MM.1S (cell line): ENCODE measurements at regions not wholly inside any gene's neighbourhood (a gene's known extent, or its start where the extent isn't known, plus 50 kb on each side); places are given as distances from the start of the nearest gene placed in this dataset.

ENCODE experiments used
- DNase-seq: peaks from one replicate; pipeline ENCODE4 v3.0.0-alpha.2; 2015
- H2AFZ ChIP-seq: fragments of 300-600 bp; sonication (generic); 2 replicates; pipeline ENCODE4 v1.6.0; 2016; ENCODE audit warnings: antibody characterized with exemption, low read length
- H3F3A ChIP-seq: fragments of 300-600 bp; sonication (generic); 2 replicates; pipeline ENCODE4 v1.6.1; 2016; ENCODE audit warnings: mild to moderate bottlenecking, antibody characterized with exemption, low read length, moderate library complexity, mixed read lengths; ENCODE audit not compliant: insufficient read depth
- H3K27ac ChIP-seq: fragments of 300-600 bp; sonication (generic); 2 replicates; pipeline ENCODE4 v1.5.1; 2016; ENCODE audit warnings: mild to moderate bottlenecking, low read length
- H3K27me3 ChIP-seq: fragments of 300-600 bp; sonication (generic); replicated peaks from 2 replicates; pipeline ENCODE4 v1.6.0; 2016; ENCODE audit warnings: low read length; ENCODE audit not compliant: insufficient read depth
- H3K36me3 ChIP-seq: fragments of 300-600 bp; sonication (generic); replicated peaks from 2 replicates; pipeline ENCODE4 v1.6.1; 2016; ENCODE audit warnings: mild to moderate bottlenecking, low read length, mixed read lengths; ENCODE audit not compliant: insufficient read depth
- H3K4me1 ChIP-seq: fragments of 300-600 bp; sonication (generic); 2 replicates; pipeline ENCODE4 v1.6.1; 2016; ENCODE audit warnings: low read length, mixed read lengths
- H3K4me2 ChIP-seq: fragments of 300-600 bp; sonication (generic); 2 replicates; pipeline ENCODE4 v1.6.0; 2016; ENCODE audit warnings: low read depth, low read length
- H3K4me3 ChIP-seq: fragments of 300-600 bp; sonication (generic); 2 replicates; pipeline ENCODE4 v1.5.1; 2016; ENCODE audit warnings: low read length, mixed read lengths
- H3K79me2 ChIP-seq: fragments of 300-600 bp; sonication (generic); 2 replicates; pipeline ENCODE4 v1.6.1; 2016; ENCODE audit warnings: mixed run types, low read length, mixed read lengths
- H3K9ac ChIP-seq: fragments of 300-600 bp; sonication (generic); 2 replicates; pipeline ENCODE4 v1.6.1; 2016; ENCODE audit warnings: low read length, mixed read lengths
- H3K9me2 ChIP-seq: fragments of 300-600 bp; sonication (generic); replicated peaks from 2 replicates; pipeline ENCODE4 v1.6.1; 2016; ENCODE audit warnings: mild to moderate bottlenecking, low read length, mixed read lengths; ENCODE audit not compliant: insufficient read depth
- H3K9me3 ChIP-seq: fragments of 300-600 bp; sonication (generic); replicated peaks from 2 replicates; pipeline ENCODE4 v1.6.1; 2016; ENCODE audit warnings: mild to moderate bottlenecking, low read length, mixed read lengths; ENCODE audit not compliant: insufficient read depth
- H4K20me1 ChIP-seq: fragments of 300-600 bp; sonication (generic); 2 replicates; pipeline ENCODE4 v1.6.1; 2016; ENCODE audit warnings: mild to moderate bottlenecking, low read length, moderate library complexity, mixed read lengths; ENCODE audit not compliant: insufficient read depth
- EZH2 ChIP-seq: fragments of 300-600 bp; sonication (generic); optimal IDR thresholded peaks from 2 replicates; pipeline ENCODE3; 2017; ENCODE audit warnings: low read depth, mild to moderate bottlenecking, antibody characterized with exemption, low read length, mixed read lengths
- EZH2phosphoT487 ChIP-seq: fragments of 300-600 bp; sonication (generic); IDR thresholded peaks from 2 replicates; pipeline ENCODE4 v1.6.1; 2018; ENCODE audit warnings: antibody characterized with exemption, low read length
- TF ChIP-seq, protein P1 (sequence below): fragments of 300-600 bp; sonication (generic); IDR thresholded peaks from 2 replicates; pipeline ENCODE4 v1.5.1; 2016; ENCODE audit warnings: antibody characterized with exemption, low read length, mixed read lengths

DNA sequence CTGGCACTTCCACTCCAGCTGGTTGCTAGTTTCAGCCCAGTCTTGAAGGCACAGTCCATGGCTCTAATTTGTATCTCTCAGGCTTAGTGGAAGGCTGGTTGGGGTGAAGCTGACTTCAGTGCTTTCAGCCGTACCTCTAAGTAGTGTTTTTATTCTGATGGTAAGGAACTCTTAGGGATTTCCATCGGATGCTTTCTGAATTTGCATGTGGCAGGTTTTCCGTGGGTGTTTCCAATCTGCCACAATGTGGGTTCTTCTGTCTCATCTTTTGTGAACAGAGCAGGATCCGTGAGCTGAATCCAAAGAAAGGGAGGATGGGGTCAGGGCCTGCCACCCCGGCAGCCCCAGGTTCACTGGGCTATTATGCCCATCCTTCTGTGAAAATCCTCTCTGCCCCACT, 607.9 kb upstream of the MKI67 start:
- Histone ChIP-seq H2AFZ (no peak overlapping the region), H3K79me2 (no peaks in the 10 kb centered on the region), H4K20me1 (no peaks in the 10 kb centered on the region), H3K4me1 (no peaks in the 10 kb centered on the region), H3K9me3 (no peaks in the 10 kb centered on the region), H3K9ac (no peak overlapping the region), H3K27me3 (no peaks in the 10 kb centered on the region), H3K36me3 (no peaks in the 10 kb centered on the region), H3F3A (no peaks in the 10 kb centered on the region), H3K4me2 (no peak overlapping the region), H3K4me3 (no peak overlapping the region), H3K9me2 (no peaks in the 10 kb centered on the region), H3K27ac (no peak overlapping the region)
- TF ChIP-seq, protein P1, sequence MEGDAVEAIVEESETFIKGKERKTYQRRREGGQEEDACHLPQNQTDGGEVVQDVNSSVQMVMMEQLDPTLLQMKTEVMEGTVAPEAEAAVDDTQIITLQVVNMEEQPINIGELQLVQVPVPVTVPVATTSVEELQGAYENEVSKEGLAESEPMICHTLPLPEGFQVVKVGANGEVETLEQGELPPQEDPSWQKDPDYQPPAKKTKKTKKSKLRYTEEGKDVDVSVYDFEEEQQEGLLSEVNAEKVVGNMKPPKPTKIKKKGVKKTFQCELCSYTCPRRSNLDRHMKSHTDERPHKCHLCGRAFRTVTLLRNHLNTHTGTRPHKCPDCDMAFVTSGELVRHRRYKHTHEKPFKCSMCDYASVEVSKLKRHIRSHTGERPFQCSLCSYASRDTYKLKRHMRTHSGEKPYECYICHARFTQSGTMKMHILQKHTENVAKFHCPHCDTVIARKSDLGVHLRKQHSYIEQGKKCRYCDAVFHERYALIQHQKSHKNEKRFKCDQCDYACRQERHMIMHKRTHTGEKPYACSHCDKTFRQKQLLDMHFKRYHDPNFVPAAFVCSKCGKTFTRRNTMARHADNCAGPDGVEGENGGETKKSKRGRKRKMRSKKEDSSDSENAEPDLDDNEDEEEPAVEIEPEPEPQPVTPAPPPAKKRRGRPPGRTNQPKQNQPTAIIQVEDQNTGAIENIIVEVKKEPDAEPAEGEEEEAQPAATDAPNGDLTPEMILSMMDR = no peak
- TF ChIP-seq EZH2 = no peak
- no peak for TF ChIP-seq EZH2phosphoT487
- no peak for DNase-seq

DNA sequence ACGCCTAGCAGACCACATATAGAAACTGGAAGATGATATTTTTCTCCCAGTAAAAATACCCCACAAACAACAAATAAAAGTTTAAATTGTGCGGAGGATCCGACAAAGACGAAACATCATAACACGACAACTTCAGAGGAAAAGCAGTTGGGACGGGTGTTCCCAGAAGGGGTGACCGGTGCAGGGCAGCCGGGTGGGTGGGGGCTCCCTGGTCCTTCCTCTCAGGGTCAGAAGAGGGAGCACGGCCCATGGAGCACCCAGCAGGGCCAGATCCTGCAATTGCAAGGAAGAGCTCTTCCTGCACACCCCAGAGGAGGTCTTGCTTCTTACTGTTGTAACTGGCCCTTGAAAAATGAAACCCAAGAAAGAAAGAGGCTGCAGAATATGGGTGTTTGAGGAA, 608.5 kb upstream of the MKI67 start:
- Histone ChIP-seq H2AFZ (no peak overlapping the region), H3K4me2 (no peak overlapping the region), H3K27me3 (no peaks in the 10 kb centered on the region), H3F3A (no peaks in the 10 kb centered on the region), H3K36me3 (no peaks in the 10 kb centered on the region), H3K9me2 (no peaks in the 10 kb centered on the region), H3K9me3 (no peaks in the 10 kb centered on the region), H3K4me3 (no peak overlapping the region), H4K20me1 (no peaks in the 10 kb centered on the region), H3K79me2 (no peaks in the 10 kb centered on the region), H3K27ac (no peak overlapping the region), H3K9ac (no peak overlapping the region), H3K4me1 (no peaks in the 10 kb centered on the region)
- DNase-seq = no peak
- TF ChIP-seq EZH2phosphoT487 (no peak), EZH2 (no peak)
- TF ChIP-seq, protein P1 = no peak

GRCh38 chr10:128735996-128736395, 609.8 kb upstream of the MKI67 start:
- no peaks in the 10 kb centered on the region for H3K79me2 ChIP-seq
- H3K36me3 ChIP-seq = no peaks in the 10 kb centered on the region
- no peak overlapping the region for H3K4me2 ChIP-seq
- no peaks in the 10 kb centered on the region for H4K20me1 ChIP-seq
- H3K9me2 ChIP-seq = no peaks in the 10 kb centered on the region
- TF ChIP-seq EZH2 (no peak), EZH2phosphoT487 (no peak)
- TF ChIP-seq, protein P1 = no peak
- no peak for DNase-seq
- H3K4me3 ChIP-seq = no peak overlapping the region
- no peak overlapping the region for H2AFZ ChIP-seq
- H3K27me3 ChIP-seq = no peaks in the 10 kb centered on the region
- H3F3A ChIP-seq = no peaks in the 10 kb centered on the region
- H3K4me1 ChIP-seq = no peaks in the 10 kb centered on the region
- H3K9ac ChIP-seq = no peak overlapping the region
- no peaks in the 10 kb centered on the region for H3K9me3 ChIP-seq
- no peak overlapping the region for H3K27ac ChIP-seq
